ENCODE measurements at regions not wholly inside any gene's neighbourhood (a gene's known extent, or its start where the extent isn't known, plus 50 kb on each side); places are given as distances from the start of the nearest gene placed in this dataset.

GRCh38 chr5:125661584-125661983, 761.6 kb upstream of the GRAMD2B start:
- no peak overlapping the region for H2AFZ ChIP-seq (ENCODE audit: control insufficient read depth, low read depth, low read length)
- DNase-seq (ENCODE audit: low read depth, low spot score) (no peak), ATAC-seq (no peak), FAIRE-seq (no peak)
- TF ChIP-seq NBN (IDR thresholded peaks at IDR 0.05) (no peak), NRF1 (conservative IDR thresholded peaks at IDR 0.05; ENCODE audit: low read depth, low read length) (no peak), KAT2A (conservative IDR thresholded peaks at IDR 0.05; ENCODE audit: control insufficient read depth, low read depth, low read length) (no peak), WRNIP1 (IDR thresholded peaks at IDR 0.05; ENCODE audit: borderline replicate concordance, low read depth, low read length) (no peak), BRCA1 (IDR thresholded peaks at IDR 0.05; ENCODE audit: low read depth, low read length) (no peak), STAT3 (IDR thresholded peaks at IDR 0.05; ENCODE audit: low read depth, low read length) (no peak), RAD51 (IDR thresholded peaks at IDR 0.05) (no peak)
- TF ChIP-seq, protein P1, sequence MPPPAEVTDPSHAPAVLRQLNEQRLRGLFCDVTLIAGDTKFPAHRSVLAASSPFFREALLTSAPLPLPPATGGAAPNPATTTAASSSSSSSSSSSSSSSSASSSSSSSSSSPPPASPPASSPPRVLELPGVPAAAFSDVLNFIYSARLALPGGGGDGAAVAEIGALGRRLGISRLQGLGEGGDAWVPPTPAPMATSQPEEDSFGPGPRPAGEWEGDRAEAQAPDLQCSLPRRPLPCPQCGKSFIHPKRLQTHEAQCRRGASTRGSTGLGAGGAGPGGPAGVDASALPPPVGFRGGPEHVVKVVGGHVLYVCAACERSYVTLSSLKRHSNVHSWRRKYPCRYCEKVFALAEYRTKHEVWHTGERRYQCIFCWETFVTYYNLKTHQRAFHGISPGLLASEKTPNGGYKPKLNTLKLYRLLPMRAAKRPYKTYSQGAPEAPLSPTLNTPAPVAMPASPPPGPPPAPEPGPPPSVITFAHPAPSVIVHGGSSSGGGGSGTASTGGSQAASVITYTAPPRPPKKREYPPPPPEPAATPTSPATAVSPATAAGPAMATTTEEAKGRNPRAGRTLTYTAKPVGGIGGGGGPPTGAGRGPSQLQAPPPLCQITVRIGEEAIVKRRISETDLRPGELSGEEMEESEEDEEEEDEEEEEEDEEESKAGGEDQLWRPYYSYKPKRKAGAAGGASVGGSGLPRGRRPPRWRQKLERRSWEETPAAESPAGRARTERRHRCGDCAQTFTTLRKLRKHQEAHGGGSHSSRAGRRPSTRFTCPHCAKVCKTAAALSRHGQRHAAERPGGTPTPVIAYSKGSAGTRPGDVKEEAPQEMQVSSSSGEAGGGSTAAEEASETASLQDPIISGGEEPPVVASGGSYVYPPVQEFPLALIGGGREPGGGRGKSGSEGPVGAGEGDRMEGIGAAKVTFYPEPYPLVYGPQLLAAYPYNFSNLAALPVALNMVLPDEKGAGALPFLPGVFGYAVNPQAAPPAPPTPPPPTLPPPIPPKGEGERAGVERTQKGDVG (CRISPR knock-in tag; IDR thresholded peaks at IDR 0.05) = no peak
- TF ChIP-seq, protein P2, sequence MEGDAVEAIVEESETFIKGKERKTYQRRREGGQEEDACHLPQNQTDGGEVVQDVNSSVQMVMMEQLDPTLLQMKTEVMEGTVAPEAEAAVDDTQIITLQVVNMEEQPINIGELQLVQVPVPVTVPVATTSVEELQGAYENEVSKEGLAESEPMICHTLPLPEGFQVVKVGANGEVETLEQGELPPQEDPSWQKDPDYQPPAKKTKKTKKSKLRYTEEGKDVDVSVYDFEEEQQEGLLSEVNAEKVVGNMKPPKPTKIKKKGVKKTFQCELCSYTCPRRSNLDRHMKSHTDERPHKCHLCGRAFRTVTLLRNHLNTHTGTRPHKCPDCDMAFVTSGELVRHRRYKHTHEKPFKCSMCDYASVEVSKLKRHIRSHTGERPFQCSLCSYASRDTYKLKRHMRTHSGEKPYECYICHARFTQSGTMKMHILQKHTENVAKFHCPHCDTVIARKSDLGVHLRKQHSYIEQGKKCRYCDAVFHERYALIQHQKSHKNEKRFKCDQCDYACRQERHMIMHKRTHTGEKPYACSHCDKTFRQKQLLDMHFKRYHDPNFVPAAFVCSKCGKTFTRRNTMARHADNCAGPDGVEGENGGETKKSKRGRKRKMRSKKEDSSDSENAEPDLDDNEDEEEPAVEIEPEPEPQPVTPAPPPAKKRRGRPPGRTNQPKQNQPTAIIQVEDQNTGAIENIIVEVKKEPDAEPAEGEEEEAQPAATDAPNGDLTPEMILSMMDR (IDR thresholded peaks at IDR 0.05 in 2 of 3, conservative IDR thresholded peaks at IDR 0.05 in 1 of 3; ENCODE audit: control insufficient read depth in 2 of 3, extremely low read depth in 1 of 3, insufficient read depth in 1 of 3, low read depth in 3 of 3, low read length in 3 of 3) = no peak
- no peak overlapping the region for H3K9ac ChIP-seq (ENCODE audit: control insufficient read depth, insufficient read depth, low read length)
- ChIA-PET CTCF (no interaction called here), RAD21 (ENCODE audit: unreplicated experiment) (no interaction called here), POLR2A (no interaction called here), SMC1A (ENCODE audit: uncharacterized antibody, unreplicated experiment) (no interaction called here)
- no peak overlapping the region for H3K27ac ChIP-seq (ENCODE audit: control insufficient read depth, insufficient read depth)
- H3K9me3 ChIP-seq (replicated peaks; ENCODE audit: control insufficient read depth, insufficient read depth, low read length) = no peaks in the 10 kb centered on the region
- H3K27me3 ChIP-seq (replicated peaks in 1 of 2; ENCODE audit: control insufficient read depth in 2 of 2, insufficient read depth in 2 of 2, low read length in 1 of 2) = no peaks in the 10 kb centered on the region
- no peak overlapping the region for H3K4me3 ChIP-seq
- no peak overlapping the region for H3K4me2 ChIP-seq (ENCODE audit: control insufficient read depth, insufficient read depth)
- in situ Hi-C loops (cut with MboI) (no loop called here), intact Hi-C loops (cut with micrococcal nuclease; ENCODE audit: unreplicated experiment) (no loop called here)
- BruUV-seq (replicated peaks) = no TSS peak
- H3K36me3 ChIP-seq (ENCODE audit: control insufficient read depth in 2 of 2, insufficient read depth in 2 of 2, low read length in 1 of 2) = no peaks in the 10 kb centered on the region
- H3K4me1 ChIP-seq (ENCODE audit: control insufficient read depth, insufficient read depth, low read length) = no peaks in the 10 kb centered on the region
- no peaks in the 10 kb centered on the region for H4K20me1 ChIP-seq (ENCODE audit: control insufficient read depth, insufficient read depth)
- H3K79me2 ChIP-seq (ENCODE audit: control insufficient read depth, insufficient read depth, low read length) = no peaks in the 10 kb centered on the region
- 26% methylated on average over 1 of the region's 1 CpG for WGBS (ENCODE audit: insufficient coverage, insufficient replicate concordance, low lambda C conversion rate, missing lambda C conversion rate)

All from GM12878 (cell line).